ENCODE measurements at regions not wholly inside any gene's neighbourhood (a gene's known extent, or its start where the extent isn't known, plus 50 kb on each side); places are given as distances from the start of the nearest gene placed in this dataset.

DNA sequence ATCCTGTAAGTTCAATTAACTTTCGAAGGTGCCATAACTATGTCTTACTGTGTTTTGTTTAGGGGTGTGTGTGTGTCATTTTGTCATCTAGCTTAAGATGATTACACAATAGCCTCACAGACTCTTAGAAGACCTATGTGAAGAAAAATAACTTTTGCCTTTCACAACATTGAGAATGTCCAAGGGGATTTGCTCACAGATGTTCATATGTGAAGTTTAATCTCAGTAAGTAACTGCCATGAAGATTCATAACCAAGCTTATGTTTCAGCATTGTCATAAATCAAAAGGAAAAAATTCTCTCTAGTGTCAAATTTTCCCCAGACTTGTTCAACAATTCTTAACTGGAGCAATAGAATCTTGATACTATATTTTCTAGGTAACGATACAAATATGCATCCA is 226.1 kb upstream of the PRKD1 start:
- intact Hi-C loops (cut with micrococcal nuclease; ENCODE audit: unreplicated experiment) = no loop called here
- H3K4me1 ChIP-seq (ENCODE audit: insufficient read depth, low read length, poor library complexity, severe bottlenecking) = no peaks in the 10 kb centered on the region
- no peak overlapping the region for H3K27ac ChIP-seq (ENCODE audit: low read depth, low read length, poor library complexity, severe bottlenecking)
- BruUV-seq (replicated peaks) = no TSS peak
- H3K36me3 ChIP-seq (ENCODE audit: insufficient read depth, low read length, poor library complexity, severe bottlenecking) = no peaks in the 10 kb centered on the region
- CTCF ChIA-PET = no interaction called here
- no peak overlapping the region for H3K4me3 ChIP-seq (ENCODE audit: low read depth, low read length, poor library complexity, severe bottlenecking)
- no peaks in the 10 kb centered on the region for H3K27me3 ChIP-seq (replicated peaks; ENCODE audit: insufficient read depth, low read depth, low read length, poor library complexity)
- POLR2A ChIA-PET (ENCODE audit: low non-redundant PET) = no interaction called here
- no peak for DNase-seq (ENCODE audit: low spot score)
- no peaks in the 10 kb centered on the region for H3K9me3 ChIP-seq (ENCODE audit: low read depth, low read length, poor library complexity, severe bottlenecking)
- TF ChIP-seq, protein P1, sequence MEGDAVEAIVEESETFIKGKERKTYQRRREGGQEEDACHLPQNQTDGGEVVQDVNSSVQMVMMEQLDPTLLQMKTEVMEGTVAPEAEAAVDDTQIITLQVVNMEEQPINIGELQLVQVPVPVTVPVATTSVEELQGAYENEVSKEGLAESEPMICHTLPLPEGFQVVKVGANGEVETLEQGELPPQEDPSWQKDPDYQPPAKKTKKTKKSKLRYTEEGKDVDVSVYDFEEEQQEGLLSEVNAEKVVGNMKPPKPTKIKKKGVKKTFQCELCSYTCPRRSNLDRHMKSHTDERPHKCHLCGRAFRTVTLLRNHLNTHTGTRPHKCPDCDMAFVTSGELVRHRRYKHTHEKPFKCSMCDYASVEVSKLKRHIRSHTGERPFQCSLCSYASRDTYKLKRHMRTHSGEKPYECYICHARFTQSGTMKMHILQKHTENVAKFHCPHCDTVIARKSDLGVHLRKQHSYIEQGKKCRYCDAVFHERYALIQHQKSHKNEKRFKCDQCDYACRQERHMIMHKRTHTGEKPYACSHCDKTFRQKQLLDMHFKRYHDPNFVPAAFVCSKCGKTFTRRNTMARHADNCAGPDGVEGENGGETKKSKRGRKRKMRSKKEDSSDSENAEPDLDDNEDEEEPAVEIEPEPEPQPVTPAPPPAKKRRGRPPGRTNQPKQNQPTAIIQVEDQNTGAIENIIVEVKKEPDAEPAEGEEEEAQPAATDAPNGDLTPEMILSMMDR (conservative IDR thresholded peaks at IDR 0.05; ENCODE audit: low read depth, low read length) = no peak
- TF ChIP-seq EZH2 (IDR thresholded peaks at IDR 0.05; ENCODE audit: borderline replicate concordance, low read depth, low read length, poor library complexity, severe bottlenecking) = no peak

DNA sequence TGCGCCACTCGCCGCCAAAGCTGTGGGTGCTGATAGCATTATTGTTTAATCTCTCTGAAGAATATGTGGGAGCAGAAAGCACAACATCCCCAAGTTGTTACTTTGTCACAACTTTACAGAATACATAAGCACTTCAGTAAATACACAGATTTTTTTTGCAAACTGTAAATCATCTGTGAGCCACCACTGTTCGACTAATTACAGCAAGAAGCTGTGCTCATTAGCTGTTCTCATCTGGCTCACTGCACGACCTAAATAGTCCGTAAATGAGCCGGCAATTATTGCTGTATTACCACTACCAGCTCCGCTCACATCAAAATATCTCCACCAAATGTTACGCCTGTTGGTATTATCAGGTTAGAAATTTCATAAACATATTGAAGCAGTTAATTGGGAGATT is 228.9 kb upstream of the PRKD1 start:
- Histone ChIP-seq H3K9me3 (ENCODE audit: low read depth, low read length, poor library complexity, severe bottlenecking) (no peaks in the 10 kb centered on the region), H3K4me3 (ENCODE audit: low read depth, low read length, poor library complexity, severe bottlenecking) (no peak overlapping the region), H3K4me1 (ENCODE audit: insufficient read depth, low read length, poor library complexity, severe bottlenecking) (no peaks in the 10 kb centered on the region), H3K27me3 (replicated peaks; ENCODE audit: insufficient read depth, low read depth, low read length, poor library complexity) (no peaks in the 10 kb centered on the region), H3K36me3 (ENCODE audit: insufficient read depth, low read length, poor library complexity, severe bottlenecking) (no peaks in the 10 kb centered on the region), H3K27ac (ENCODE audit: low read depth, low read length, poor library complexity, severe bottlenecking) (no peak overlapping the region)
- BruUV-seq (replicated peaks) = no TSS peak
- TF ChIP-seq, protein P1 (conservative IDR thresholded peaks at IDR 0.05; ENCODE audit: low read depth, low read length) = no peak
- no peak for TF ChIP-seq EZH2 (IDR thresholded peaks at IDR 0.05; ENCODE audit: borderline replicate concordance, low read depth, low read length, poor library complexity, severe bottlenecking)
- CTCF ChIA-PET = no interaction called here
- POLR2A ChIA-PET (ENCODE audit: low non-redundant PET) = no interaction called here
- intact Hi-C loops (cut with micrococcal nuclease; ENCODE audit: unreplicated experiment) = no loop called here
- DNase-seq (ENCODE audit: low spot score) = no peak

DNA sequence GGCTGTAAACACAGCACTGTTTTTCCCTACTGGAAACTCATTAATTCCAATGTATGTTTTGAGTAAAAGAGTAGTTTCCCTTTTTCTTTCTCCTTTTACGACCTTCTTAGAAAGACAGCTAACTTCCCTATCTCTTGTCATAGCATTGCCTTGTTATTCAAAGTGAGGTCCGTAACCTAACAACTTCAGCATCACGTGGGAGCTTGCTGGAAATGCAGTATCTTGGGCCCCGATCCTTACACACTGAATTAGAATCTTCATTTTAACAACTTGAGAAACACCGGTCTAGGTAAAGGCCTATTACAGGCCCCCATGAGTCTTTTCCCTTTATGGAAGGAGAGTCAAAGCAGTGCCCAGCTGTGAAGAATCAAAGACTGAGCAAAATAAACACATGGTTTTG is 230.7 kb upstream of the PRKD1 start:
- no peaks in the 10 kb centered on the region for H3K9me3 ChIP-seq (ENCODE audit: low read depth, low read length, poor library complexity, severe bottlenecking)
- intact Hi-C loops (cut with micrococcal nuclease; ENCODE audit: unreplicated experiment) = no loop called here
- POLR2A ChIA-PET (ENCODE audit: low non-redundant PET) = no interaction called here
- no peaks in the 10 kb centered on the region for H3K36me3 ChIP-seq (ENCODE audit: insufficient read depth, low read length, poor library complexity, severe bottlenecking)
- no peaks in the 10 kb centered on the region for H3K27me3 ChIP-seq (replicated peaks; ENCODE audit: insufficient read depth, low read depth, low read length, poor library complexity)
- no peak for DNase-seq (ENCODE audit: low spot score)
- no peak overlapping the region for H3K4me3 ChIP-seq (ENCODE audit: low read depth, low read length, poor library complexity, severe bottlenecking)
- CTCF ChIA-PET = no interaction called here
- H3K4me1 ChIP-seq (ENCODE audit: insufficient read depth, low read length, poor library complexity, severe bottlenecking) = no peaks in the 10 kb centered on the region
- BruUV-seq (replicated peaks) = no TSS peak
- no peak for TF ChIP-seq EZH2 (IDR thresholded peaks at IDR 0.05; ENCODE audit: borderline replicate concordance, low read depth, low read length, poor library complexity, severe bottlenecking)
- TF ChIP-seq, protein P1 (conservative IDR thresholded peaks at IDR 0.05; ENCODE audit: low read depth, low read length) = no peak
- H3K27ac ChIP-seq (ENCODE audit: low read depth, low read length, poor library complexity, severe bottlenecking) = no peak overlapping the region
